Spleen (tissue), 7 donors: ENCODE measurements at regions not wholly inside any gene's neighbourhood (a gene's known extent, or its start where the extent isn't known, plus 50 kb on each side); places are given as distances from the start of the nearest gene placed in this dataset.

Experiments used
- POLR2A ChIP-seq, 3 donors: fragments of 450-650 bp; IDR thresholded peaks; one replicate each; pipeline ENCODE4 v1.5.1; 2017; ENCODE audit warnings: antibody characterized with exemption in 3 of 3, mild to moderate bottlenecking in 1 of 3
- POLR2AphosphoS5 ChIP-seq, 3 donors: sonication (generic); formaldehyde crosslinking; IDR thresholded peaks; one replicate each; pipeline ENCODE4 v1.5.1; 2017; ENCODE audit warnings: antibody characterized with exemption in 3 of 3
- TF ChIP-seq, protein P1 (sequence below), 11 experiments: fragments of 200-600 bp in 7 of 11; fragments of 450-650 bp in 4 of 11; sonication (generic) in 4 of 11; IDR thresholded peaks in 8 of 11; conservative IDR thresholded peaks in 3 of 11; 1 replicate in 7 of 11; 2 replicates in 4 of 11; pipeline versions ENCODE4 v1.4.0 to v1.8.0; 2016 to 2021; ENCODE audit warnings: antibody characterized with exemption in 11 of 11, inconsistent platforms in 4 of 11, mild to moderate bottlenecking in 1 of 11
- donor health status: DM: no; HTN: no; CAD: no; lungs with moderate emphysema.
- donor health status: DM: no; HTN: no; CAD: no.
- donor health status: DM: no; HTN: no; CAD: no.

DNA sequence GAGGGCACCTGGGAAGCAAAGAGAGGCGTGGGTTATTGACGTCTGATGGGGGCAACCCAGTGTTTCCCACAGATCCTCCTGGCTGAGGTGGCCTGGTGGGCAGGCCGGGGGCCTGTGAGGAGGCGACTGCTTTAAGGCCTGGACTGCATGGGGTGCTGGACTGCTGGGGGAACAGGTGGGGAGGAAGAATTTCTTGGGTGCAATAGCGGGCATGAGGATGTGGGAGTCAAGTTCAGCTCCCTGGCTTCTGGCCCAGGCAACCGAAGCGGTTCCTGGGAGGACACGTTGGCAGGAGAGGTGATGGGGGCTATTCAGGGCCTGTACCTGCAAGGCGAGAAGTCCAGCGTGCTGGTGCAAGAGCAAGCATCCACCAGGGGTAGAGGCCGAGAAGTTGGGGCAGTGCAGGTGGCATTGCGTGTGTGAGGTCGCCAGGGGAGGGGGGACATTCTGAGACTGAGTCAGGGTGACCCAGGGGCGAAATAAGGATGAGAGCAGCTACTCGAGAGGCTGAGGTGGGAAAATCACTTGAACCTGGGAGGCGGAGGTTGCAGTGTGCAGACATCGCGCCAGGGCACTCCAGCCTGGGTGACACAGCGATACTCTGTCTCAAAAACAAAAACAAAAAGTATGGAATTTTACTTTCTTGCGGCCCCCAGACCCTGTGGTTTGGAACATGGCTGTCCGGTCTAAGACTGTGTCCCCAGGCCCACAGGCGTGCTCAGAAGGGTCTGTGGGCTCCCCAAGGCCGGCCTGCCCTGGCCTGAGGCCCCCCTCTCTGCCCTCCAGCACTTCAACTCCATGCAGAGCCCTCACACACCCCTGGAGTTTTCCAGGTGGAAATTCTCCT is 53.6 kb upstream of the ELN start:
- no peak for TF ChIP-seq POLR2AphosphoS5 (IDR thresholded peaks at IDR 0.05)
- TF ChIP-seq, protein P1, sequence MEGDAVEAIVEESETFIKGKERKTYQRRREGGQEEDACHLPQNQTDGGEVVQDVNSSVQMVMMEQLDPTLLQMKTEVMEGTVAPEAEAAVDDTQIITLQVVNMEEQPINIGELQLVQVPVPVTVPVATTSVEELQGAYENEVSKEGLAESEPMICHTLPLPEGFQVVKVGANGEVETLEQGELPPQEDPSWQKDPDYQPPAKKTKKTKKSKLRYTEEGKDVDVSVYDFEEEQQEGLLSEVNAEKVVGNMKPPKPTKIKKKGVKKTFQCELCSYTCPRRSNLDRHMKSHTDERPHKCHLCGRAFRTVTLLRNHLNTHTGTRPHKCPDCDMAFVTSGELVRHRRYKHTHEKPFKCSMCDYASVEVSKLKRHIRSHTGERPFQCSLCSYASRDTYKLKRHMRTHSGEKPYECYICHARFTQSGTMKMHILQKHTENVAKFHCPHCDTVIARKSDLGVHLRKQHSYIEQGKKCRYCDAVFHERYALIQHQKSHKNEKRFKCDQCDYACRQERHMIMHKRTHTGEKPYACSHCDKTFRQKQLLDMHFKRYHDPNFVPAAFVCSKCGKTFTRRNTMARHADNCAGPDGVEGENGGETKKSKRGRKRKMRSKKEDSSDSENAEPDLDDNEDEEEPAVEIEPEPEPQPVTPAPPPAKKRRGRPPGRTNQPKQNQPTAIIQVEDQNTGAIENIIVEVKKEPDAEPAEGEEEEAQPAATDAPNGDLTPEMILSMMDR (IDR thresholded peaks at IDR 0.05 in 8 of 11, conservative IDR thresholded peaks at IDR 0.05 in 3 of 11) = no peak
- no peak for TF ChIP-seq POLR2A (IDR thresholded peaks at IDR 0.05)
